ENCODE measurements at regions not wholly inside any gene's neighbourhood (a gene's known extent, or its start where the extent isn't known, plus 50 kb on each side); places are given as distances from the start of the nearest gene placed in this dataset.
A peak's percentile ranks its signal among the peaks of the same experiment; 100 is the strongest.
"Not testable (repeated sequence)": the region's sequence is repeated elsewhere in the genome, so short reads cannot be mapped to it uniquely, and the experiment has no call there.

- DNase-seq, result peak; percentile 22
Measured at GRCh38 chr11:23573429-23573828, 713.2 kb upstream of the CCDC179 start.

DNA sequence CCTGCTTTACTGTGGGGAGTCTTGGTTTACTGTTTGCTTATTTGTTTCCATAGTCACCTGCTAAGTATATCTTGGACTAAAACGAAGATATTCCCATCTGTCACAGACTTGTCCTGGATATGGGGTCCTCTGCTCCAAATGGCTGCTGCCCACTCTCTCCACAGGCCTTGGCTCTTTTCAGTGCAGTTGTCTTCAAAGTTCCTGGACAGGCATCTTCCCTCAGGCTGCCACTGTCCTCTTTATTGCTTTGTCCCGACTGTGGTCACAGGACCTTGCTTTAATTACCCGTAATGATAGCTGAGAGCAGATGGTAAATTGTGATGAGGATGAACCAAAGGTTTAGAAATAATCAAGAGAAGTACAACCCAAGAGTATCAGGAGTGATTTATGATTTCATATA lies 713.9 kb upstream of the CCDC179 start:
- DNase-seq, result no peak

DNA sequence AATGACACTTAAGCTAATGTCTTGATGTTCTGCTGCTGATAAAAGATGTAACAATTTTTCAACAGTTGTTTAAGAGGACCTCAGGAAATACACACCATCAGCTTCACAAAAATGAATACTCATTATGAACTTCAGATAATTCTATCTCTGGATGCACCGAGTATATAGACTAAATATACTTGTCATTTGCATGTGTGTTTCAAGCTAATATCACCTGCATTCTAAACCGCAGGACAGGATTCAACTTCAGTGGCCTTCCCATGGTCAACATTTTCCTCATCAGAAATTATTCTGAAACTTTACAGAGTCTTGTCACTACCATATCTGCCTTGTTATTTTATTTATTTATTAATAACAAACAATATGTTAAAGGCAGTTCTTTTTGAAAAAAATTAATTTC lies 717.0 kb upstream of the CCDC179 start:
- no peak for DNase-seq

DNA sequence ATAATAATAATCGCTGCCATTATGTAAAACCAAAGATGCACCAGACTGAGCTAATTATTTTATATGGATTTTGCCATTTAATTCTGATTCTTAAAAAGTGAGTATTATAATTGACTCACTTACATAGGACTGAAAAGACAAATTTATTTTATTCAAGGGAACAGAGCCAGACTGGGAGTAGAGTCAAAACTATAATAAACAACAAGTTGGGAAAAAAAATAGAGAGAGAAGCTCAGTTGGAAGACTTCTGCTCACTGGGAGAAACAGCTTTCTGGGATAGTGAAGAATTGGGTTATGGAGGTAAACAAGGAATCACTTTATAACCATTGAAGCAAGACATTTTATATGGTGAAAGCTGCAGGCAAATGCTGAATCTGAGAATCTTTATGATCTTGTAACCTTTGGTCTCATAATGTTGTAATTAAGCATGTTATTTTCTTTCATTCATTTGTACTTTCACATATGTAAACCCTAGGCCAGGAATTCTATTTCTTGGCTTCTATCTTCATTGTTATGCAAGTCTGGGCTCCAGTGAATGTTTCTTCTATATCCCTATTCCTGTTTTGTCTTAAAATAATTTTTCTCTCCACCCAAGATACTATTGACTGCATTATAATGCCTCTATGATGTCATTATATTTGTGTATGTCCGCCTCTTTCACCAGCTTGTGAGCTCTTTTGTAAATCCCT lies 725.3 kb upstream of the CCDC179 start:
- no peak for DNase-seq

DNA sequence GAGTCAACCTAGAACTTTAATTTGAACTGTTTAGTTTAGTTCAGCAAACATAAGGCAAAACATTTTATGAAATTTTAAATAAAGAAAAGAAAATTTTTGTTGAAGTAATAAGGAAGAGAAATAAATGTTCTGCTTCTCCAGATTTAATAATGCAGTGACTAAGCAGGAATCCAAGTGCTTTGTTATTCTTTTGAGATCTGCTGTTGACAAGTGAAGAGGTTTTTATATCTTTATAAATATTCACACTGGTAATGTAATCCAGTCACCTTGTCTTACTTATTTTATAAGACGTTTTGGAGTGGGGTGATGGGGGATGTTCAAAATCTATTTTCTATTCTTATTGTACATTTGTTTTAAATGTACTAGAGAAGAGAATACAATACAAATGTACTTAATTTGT lies 725.9 kb upstream of the CCDC179 start:
- DNase-seq, result no peak

DNA sequence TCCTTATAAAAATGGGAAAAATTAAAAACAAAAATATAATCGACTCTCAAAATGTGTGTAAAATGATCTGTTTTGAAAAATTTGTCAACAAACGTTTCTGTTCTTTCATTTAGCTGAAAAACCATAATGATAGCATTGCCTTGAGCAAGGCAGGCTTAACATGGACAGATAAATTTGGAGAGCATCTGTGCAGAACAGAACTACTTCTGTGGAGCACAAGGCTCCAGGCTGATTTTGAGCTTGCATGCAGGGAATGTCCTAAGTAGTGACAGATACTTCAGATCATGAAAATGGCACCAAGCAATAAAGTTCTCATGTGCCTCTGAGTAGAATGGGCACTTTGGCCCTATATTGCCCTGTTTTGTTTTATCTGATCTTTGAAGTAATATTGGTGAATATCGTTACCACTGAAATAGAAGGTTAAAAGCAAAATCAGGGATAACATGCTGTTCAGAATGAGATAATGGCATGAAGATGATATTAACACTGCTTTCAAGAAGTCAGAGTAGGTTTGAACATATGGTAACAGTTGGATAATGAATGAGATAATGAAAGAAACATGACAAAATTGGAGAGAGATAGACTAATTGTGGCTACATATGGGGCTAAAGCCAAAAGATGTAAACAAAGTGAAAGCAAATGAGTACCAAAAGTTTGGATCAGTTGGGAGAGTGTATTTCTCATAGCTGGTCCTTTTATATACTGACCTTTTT lies 730.5 kb upstream of the CCDC179 start:
- DNase-seq, result no peak

DNA sequence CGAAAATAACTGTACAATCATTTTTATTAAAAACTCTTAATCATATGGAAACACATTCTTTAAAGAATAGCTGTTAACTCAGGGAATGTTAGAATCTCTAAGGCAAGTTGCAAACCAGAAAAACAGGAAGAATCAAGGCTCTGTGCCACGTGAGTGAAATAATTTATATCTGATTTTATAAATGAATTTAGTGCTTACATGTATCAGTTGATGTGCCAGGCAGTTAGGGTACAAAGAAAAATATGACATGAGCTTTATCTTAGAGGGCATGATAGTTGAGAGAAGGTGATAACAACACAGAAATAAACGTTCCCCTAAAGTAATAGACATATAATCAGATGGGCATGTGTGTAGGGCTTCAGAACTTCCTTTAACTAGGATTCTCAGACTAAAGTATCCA lies 734.5 kb upstream of the CCDC179 start:
- DNase-seq, result no peak

- no peak for DNase-seq
Measured at GRCh38 chr11:23604966-23605365, 744.7 kb upstream of the CCDC179 start.

DNA sequence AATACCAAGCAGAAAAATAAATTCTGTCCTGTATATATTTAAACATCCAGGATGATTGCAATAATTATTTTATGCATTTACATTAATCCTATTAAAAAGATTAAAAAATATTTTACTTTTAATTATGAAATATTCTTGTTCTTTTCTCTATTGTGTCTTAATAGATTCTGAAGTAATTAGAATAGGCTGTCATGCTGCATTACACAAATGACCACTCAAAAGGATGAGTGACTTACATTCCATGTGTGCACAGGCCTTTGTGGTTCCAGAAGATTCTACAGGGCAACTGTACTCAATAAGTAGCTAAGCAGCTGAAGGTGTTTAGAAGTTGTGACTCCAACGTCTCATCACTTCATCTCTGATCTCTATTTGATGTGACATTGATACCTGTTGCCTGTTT lies 745.9 kb upstream of the CCDC179 start:
- no peak for DNase-seq

GRCh38 chr11:23611726-23612125 lies 751.5 kb upstream of the CCDC179 start:
- no peak for DNase-seq

- DNase-seq, result no peak
Measured at GRCh38 chr11:23620617-23621016, 760.3 kb upstream of the CCDC179 start.

- no peak for DNase-seq
Measured at GRCh38 chr11:23632293-23632692, 772.0 kb upstream of the CCDC179 start.

DNA sequence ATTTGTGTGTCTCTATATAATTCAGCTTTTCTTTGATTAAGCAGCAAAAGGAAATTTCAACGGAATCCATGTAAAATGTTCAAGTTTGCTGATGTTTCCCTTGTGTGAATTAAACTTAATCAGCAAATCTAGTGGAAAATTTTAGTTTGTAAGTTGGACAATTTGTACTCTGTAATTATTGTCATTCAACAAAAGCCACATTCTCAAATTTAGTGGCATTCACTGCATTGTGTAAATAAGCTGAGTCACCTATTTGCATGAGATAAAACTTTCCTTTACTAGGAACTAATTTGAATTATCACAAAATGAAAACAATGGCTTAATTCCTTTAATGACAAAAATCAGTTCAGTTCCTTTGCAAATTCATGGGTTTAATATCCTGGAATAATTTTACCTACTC lies 784.2 kb upstream of the CCDC179 start:
- DNase-seq, result no peak

GRCh38 chr11:23652336-23652735 lies 792.1 kb upstream of the CCDC179 start:
- DNase-seq, result not testable (repeated sequence)

DNA sequence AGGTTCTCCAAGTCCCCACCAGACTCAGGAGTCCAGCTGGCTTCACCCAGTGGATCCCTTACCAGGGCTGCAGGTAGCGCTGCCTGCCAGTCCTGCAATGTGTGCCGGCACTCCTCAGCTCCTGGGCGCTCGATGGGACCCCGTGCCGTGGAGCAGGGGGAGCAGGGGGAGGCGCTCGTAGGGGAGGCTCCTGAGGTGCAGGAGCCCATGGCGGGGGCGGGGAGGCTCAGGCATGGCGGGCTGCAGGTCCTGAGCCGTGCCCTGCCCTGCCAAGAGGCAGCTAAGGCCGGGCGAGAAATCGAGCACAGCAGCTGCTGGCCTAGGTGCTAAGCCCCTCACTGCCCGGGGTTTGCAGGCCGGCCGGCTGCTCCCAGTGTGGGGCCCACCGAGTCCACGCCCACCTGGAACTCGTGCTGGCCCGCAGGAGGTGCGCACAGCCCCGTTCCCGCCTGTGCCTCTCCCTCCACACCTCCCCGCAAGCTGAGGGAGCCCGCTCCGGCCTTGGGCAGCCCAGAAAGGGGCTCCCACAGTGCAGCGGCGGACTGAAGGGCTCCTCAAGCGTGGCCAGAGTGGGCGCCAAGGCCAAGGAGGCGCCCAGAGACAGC lies 792.9 kb upstream of the CCDC179 start:
- DNase-seq, result no peak

DNA sequence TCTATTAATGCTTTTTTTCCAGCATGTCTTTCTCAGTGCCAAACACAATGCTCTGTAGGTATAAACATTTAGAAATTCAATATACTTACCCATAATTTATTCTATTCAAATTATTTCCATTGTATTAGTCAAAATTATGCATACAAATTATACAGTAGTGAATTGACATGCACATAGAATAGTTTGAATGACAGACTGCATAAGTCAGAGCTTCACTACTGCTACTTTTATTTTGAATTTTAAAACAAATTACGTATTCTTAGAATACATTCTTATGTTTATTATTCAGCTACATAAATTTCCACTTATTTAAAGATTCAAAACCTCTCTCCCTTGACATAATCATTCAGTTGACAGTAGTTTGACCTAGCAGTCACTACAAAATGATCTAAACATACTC lies 808.0 kb upstream of the CCDC179 start:
- DNase-seq, result no peak

DNA sequence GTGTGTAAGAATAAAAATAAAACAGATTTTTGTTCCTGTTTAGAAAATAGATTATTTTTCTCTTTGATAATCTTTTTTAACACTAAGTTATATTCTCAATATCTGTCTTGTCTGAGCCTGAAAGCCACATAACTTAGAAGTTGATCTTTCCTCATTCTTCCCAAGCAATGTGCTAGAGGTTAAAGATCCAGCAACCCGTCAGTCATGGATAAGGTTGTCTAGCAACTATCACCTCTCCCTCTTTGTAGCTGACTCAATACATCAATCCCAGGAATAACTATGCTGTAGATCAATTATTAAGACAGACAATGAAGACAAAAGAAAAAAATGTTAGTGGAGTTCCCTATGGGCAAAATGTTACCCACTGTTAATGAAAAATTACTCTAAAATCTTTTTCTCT lies 813.1 kb upstream of the CCDC179 start:
- no peak for DNase-seq

GRCh38 chr11:23674866-23675265 lies 814.6 kb upstream of the CCDC179 start:
- DNase-seq, result no peak

GRCh38 chr11:23679041-23679440 lies 817.8 kb upstream of the LUZP2 start:
- no peak for DNase-seq

DNA sequence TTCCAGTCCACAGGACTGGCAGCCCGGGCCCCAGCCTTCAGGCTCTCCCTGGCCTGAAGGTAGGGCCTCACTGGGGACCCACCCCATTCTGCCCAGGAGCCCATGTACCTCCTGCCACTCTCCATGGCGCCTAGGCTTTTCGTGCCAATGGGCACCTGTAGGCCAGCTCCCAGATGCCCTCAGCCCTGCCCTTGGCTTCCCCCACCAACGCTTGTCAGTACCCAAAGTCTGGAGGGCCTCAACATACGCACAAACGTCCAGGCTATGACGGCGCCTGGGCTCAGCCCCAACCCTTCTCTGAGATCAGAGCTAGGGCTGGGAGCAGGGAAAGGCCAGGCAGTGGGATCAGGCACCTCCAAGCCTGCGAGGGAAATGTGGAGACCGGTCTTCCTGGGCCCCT lies 816.9 kb upstream of the LUZP2 start:
- DNase-seq, result no peak

DNA sequence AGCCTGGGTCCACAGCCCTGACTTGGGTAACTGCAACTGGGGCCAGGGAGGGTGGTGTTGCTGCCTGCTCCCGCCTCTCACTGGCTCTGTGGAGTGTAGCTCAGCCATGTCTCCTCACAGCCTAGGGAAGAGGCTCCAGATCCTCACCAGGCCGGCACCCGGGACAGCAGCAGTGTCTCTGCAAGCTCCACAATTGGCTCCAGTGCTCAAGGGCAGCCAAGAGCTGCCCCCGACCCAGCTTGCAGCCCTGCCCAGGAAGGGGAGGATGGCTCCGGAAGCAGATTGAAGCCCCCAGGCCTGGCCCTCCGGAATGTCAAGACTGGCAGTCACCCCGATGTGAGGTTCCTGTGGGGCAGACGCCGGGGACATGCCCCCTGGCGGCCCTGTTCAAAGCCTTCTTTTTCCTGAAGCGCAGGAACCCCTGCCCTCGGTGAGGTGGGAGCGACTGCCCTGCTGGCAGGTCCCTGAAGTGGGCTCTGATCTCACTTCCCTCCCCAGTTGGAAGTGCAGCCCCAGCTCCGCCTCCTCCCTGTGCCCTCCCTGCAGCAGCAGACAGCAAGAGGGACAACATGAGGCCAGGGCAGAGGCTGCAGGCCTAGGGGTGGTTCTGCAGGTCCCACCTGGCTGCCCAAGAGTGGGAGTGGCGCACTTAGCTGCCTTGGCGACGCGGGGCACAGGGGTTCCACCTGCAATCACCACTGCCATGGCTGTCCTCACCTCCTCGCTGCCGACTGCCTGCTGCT lies 816.2 kb upstream of the LUZP2 start:
- no peak for DNase-seq

GRCh38 chr11:23684701-23685100 lies 812.2 kb upstream of the LUZP2 start:
- DNase-seq, result peak; percentile 53

DNA sequence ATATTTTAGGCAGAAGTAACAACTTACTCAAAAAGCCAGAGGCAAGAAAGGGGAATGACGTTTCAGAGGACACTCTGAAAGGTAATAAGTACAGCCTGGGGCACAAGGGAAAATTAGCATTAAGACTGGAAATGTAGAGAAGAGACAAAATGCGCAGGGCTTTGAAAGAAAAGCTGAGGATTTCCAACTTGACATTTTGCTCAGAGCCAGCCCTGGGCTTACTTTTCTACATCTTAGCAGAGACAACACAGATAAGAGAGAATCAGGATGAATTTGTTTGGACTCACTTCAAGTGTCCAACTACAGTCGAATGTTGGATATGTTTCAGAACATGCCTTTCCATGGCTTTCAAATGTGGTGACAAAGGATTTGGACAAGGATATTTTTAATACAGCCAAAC lies 808.9 kb upstream of the LUZP2 start:
- DNase-seq, result no peak

GRCh38 chr11:23688411-23688810 lies 808.4 kb upstream of the LUZP2 start:
- DNase-seq, result no peak

Measured in hematopoietic multipotent progenitor cell treated with erythropoietin and hydrocortisone succinate and interleukin-3 and kit ligand, for 4 days (in vitro differentiated cells).